ENCODE measurements at regions not wholly inside any gene's neighbourhood (a gene's known extent, or its start where the extent isn't known, plus 50 kb on each side); places are given as distances from the start of the nearest gene placed in this dataset.

DNA sequence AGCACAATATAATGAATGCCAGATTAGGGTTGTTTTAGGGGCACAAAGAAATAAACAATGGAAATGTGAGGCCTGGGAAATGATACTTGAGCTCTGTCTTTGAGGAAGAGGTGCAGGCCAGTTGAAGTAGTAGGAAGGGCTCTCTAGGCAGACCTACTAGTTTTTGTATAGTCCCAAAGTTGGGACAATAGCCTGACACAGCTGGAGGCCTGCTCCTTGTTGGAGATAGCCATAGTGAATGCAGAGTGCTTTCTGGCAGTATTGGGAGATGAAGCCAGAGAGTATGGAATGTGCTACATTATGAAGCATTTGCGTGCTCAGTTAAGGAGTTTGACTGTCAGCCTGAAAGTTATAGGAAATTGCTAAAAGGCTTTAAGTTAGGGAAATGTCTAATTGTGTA is 251.2 kb upstream of the ZPLD1 start:
- Histone ChIP-seq H3K27me3 (replicated peaks; ENCODE audit: insufficient read depth, low read depth, low read length, poor library complexity) (no peaks in the 10 kb centered on the region), H3K4me1 (ENCODE audit: insufficient read depth, low read length, poor library complexity, severe bottlenecking) (peaks cover 55% of the 10 kb centered on the region), H3K9me3 (ENCODE audit: low read depth, low read length, poor library complexity, severe bottlenecking) (no peaks in the 10 kb centered on the region), H3K4me3 (ENCODE audit: low read depth, low read length, poor library complexity, severe bottlenecking) (no peak overlapping the region), H3K27ac (ENCODE audit: low read depth, low read length, poor library complexity, severe bottlenecking) (peak overlapping the region; percentile 55), H3K36me3 (ENCODE audit: insufficient read depth, low read length, poor library complexity, severe bottlenecking) (no peaks in the 10 kb centered on the region)
- DNase-seq (ENCODE audit: low spot score), result peak; percentile 31
- CTCF ChIA-PET, result interaction anchor here (1.0 kb wide), 1 partner anchor 45 kb away, joined by 4 read pairs; no protein-coding TSS in a partner anchor
- intact Hi-C loops (cut with micrococcal nuclease; ENCODE audit: unreplicated experiment), result loop anchor here (5.0 to 10.0 kb wide), 2 partner anchors 101 to 149 kb away; no protein-coding TSS in a partner anchor
- TF ChIP-seq EZH2 (IDR thresholded peaks at IDR 0.05; ENCODE audit: borderline replicate concordance, low read depth, low read length, poor library complexity, severe bottlenecking) (no peak), CTCF (conservative IDR thresholded peaks at IDR 0.05; ENCODE audit: low read depth, low read length) (no peak)
- POLR2A ChIA-PET (ENCODE audit: low non-redundant PET), result no interaction called here
- BruUV-seq (replicated peaks), result no TSS peak

DNA sequence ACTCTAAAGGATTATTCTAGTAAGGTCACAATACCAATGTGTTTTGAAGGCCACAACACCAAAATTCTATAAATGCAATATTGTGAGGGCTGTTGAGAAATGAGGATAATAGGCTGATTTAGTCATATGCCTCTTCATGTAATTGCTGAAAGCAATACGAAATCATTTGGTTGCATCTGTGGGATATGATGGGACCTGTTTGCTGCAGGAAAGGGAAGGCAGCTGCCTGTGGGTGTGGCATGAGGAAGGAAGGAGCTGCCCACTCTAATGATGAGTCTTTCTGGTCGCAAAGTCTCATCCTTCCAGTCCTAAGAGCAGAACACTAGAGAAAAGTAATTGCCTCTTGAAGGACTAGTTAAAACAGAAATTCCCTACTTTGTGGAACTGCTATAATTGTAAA is 245.3 kb upstream of the ZPLD1 start:
- intact Hi-C loops (cut with micrococcal nuclease; ENCODE audit: unreplicated experiment), result loop anchor here (10.0 kb wide), 1 partner anchor 155 kb away; no protein-coding TSS in a partner anchor
- Histone ChIP-seq H3K9me3 (ENCODE audit: low read depth, low read length, poor library complexity, severe bottlenecking) (no peaks in the 10 kb centered on the region), H3K4me3 (ENCODE audit: low read depth, low read length, poor library complexity, severe bottlenecking) (no peak overlapping the region), H3K36me3 (ENCODE audit: insufficient read depth, low read length, poor library complexity, severe bottlenecking) (no peaks in the 10 kb centered on the region), H3K27me3 (replicated peaks; ENCODE audit: insufficient read depth, low read depth, low read length, poor library complexity) (no peaks in the 10 kb centered on the region), H3K4me1 (ENCODE audit: insufficient read depth, low read length, poor library complexity, severe bottlenecking) (no peaks in the 10 kb centered on the region), H3K27ac (ENCODE audit: low read depth, low read length, poor library complexity, severe bottlenecking) (no peak overlapping the region)
- no peak for DNase-seq (ENCODE audit: low spot score)
- TF ChIP-seq CTCF (conservative IDR thresholded peaks at IDR 0.05; ENCODE audit: low read depth, low read length), result no peak
- TF ChIP-seq EZH2 (IDR thresholded peaks at IDR 0.05; ENCODE audit: borderline replicate concordance, low read depth, low read length, poor library complexity, severe bottlenecking), result no peak
- BruUV-seq (replicated peaks), result no TSS peak
- ChIA-PET CTCF (no interaction called here), POLR2A (ENCODE audit: low non-redundant PET) (no interaction called here)

DNA sequence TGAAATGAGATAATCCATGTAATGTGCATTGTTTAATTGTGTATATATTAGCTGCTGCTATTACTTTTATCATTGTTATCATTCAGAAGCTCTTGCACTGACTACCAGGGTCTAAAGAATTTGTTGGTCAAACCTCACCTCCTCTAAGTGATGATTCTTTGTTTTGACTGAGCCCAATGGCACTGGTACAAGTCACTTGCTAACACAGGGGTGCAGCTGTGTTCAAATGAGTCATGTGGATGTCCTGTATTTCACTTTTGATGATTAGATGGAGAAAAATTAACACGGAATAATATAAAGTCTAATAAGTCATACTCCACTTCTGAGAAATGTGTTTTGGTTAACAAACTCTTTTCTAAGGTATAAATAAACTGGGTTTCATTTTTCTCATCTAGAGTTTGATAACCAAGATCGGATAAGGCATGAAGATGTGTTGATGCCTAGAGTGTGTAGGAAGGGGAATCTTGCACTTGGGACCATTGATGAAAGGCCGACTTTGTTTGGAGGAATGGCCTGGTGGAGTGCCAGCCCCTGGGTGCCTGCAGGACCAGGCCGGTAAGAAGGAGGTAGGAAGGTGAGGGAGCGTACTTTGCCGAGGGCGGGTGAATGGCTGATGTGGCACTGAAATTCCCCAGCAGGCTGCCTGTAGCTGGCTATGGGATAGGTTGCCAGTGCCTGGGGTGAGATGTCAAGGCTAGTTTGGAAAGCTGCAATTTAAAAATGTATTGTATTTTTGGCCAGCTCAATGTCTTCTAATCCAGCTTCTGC is 244.7 kb upstream of the ZPLD1 start:
- ChIA-PET POLR2A (ENCODE audit: low non-redundant PET) (no interaction called here), CTCF (no interaction called here)
- H3K27me3 ChIP-seq (replicated peaks; ENCODE audit: insufficient read depth, low read depth, low read length, poor library complexity), result no peaks in the 10 kb centered on the region

More for the DNA sequence above, 244.7 kb upstream of the ZPLD1 start:
- H3K4me1 ChIP-seq (ENCODE audit: insufficient read depth, low read length, poor library complexity, severe bottlenecking), result no peaks in the 10 kb centered on the region
- no TSS peak for BruUV-seq (replicated peaks)
- no peaks in the 10 kb centered on the region for H3K9me3 ChIP-seq (ENCODE audit: low read depth, low read length, poor library complexity, severe bottlenecking)
- no peak for DNase-seq (ENCODE audit: low spot score)
- no peak for TF ChIP-seq CTCF (conservative IDR thresholded peaks at IDR 0.05; ENCODE audit: low read depth, low read length)
- no peak for TF ChIP-seq EZH2 (IDR thresholded peaks at IDR 0.05; ENCODE audit: borderline replicate concordance, low read depth, low read length, poor library complexity, severe bottlenecking)
- no peak overlapping the region for H3K27ac ChIP-seq (ENCODE audit: low read depth, low read length, poor library complexity, severe bottlenecking)
- no peak overlapping the region for H3K4me3 ChIP-seq (ENCODE audit: low read depth, low read length, poor library complexity, severe bottlenecking)
- intact Hi-C loops (cut with micrococcal nuclease; ENCODE audit: unreplicated experiment), result loop anchor here (10.0 kb wide), 1 partner anchor 155 kb away; no protein-coding TSS in a partner anchor
- no peaks in the 10 kb centered on the region for H3K36me3 ChIP-seq (ENCODE audit: insufficient read depth, low read length, poor library complexity, severe bottlenecking)

Data from A673 (cell line).